ENCODE measurements at regions not wholly inside any gene's neighbourhood (a gene's known extent, or its start where the extent isn't known, plus 50 kb on each side); places are given as distances from the start of the nearest gene placed in this dataset.

DNA sequence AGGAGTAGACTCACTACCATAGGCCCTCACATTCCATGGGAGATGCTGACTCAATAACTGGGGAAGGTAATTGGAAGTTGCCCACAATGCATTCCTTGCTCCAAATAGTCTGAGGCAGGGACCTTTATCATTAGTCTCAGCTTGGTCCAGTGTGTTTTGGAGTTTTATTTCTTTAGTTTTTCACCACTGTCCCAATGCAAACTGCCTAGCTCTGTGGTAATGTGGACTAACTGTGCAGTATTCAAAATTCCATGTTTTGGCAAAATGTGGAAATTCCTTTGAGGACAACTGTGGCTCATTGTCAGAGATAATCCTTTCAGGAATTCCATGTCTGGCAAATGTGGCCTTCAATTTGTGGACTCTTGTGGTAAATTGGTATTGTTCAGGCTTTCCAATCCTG, 78.1 kb upstream of the PAPPA2 start:
- TF ChIP-seq, protein P1, sequence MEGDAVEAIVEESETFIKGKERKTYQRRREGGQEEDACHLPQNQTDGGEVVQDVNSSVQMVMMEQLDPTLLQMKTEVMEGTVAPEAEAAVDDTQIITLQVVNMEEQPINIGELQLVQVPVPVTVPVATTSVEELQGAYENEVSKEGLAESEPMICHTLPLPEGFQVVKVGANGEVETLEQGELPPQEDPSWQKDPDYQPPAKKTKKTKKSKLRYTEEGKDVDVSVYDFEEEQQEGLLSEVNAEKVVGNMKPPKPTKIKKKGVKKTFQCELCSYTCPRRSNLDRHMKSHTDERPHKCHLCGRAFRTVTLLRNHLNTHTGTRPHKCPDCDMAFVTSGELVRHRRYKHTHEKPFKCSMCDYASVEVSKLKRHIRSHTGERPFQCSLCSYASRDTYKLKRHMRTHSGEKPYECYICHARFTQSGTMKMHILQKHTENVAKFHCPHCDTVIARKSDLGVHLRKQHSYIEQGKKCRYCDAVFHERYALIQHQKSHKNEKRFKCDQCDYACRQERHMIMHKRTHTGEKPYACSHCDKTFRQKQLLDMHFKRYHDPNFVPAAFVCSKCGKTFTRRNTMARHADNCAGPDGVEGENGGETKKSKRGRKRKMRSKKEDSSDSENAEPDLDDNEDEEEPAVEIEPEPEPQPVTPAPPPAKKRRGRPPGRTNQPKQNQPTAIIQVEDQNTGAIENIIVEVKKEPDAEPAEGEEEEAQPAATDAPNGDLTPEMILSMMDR (IDR thresholded peaks at IDR 0.05), result no peak
- no peak for TF ChIP-seq POLR2A (IDR thresholded peaks at IDR 0.05)

Data from esophagus squamous epithelium (tissue), 4 donors.